Skeletal muscle tissue (tissue), 3 donors: ENCODE measurements at regions not wholly inside any gene's neighbourhood (a gene's known extent, or its start where the extent isn't known, plus 50 kb on each side); places are given as distances from the start of the nearest gene placed in this dataset.

Experiments used
- H3K27ac ChIP-seq: one replicate; pipeline ENCODE4 v1.7.0; 2013; ENCODE audit warnings: mild to moderate bottlenecking, low read depth, low read length, inconsistent platforms
- H3K27me3 ChIP-seq, 3 donors: one replicate each; pipeline ENCODE4 v1.7.0; 2013; ENCODE audit warnings: low read length in 3 of 3; ENCODE audit not compliant: control insufficient read depth in 3 of 3, insufficient read depth in 3 of 3
- H3K36me3 ChIP-seq, 3 donors: one replicate each; pipeline ENCODE4 v1.7.0; 2013; ENCODE audit warnings: low read length in 3 of 3; ENCODE audit not compliant: control insufficient read depth in 3 of 3, insufficient read depth in 3 of 3
- H3K4me1 ChIP-seq, 3 donors: one replicate each; pipeline ENCODE4 v1.7.0; 2013; ENCODE audit warnings: low read length in 3 of 3, mild to moderate bottlenecking in 3 of 3; ENCODE audit not compliant: control insufficient read depth in 3 of 3, insufficient read depth in 3 of 3
- H3K4me3 ChIP-seq, 3 donors: one replicate each; pipeline ENCODE4 v1.7.0; 2013; ENCODE audit warnings: low read length in 3 of 3
- H3K9ac ChIP-seq, 3 donors: one replicate each; pipeline ENCODE4 v1.7.0; 2013; ENCODE audit warnings: low read length in 3 of 3, mild to moderate bottlenecking in 3 of 3, moderate library complexity in 2 of 3, low read depth in 1 of 3
- H3K9me3 ChIP-seq, 3 donors: one replicate each; pipeline ENCODE4 v1.7.0; 2013; ENCODE audit warnings: low read length in 3 of 3; ENCODE audit not compliant: control insufficient read depth in 3 of 3
- donor health status: Osteomylitis.

- H3K9ac ChIP-seq = no peak overlapping the region
- no peaks in the 10 kb centered on the region for H3K36me3 ChIP-seq
- H3K4me3 ChIP-seq = no peak overlapping the region
- H3K4me1 ChIP-seq = no peaks in the 10 kb centered on the region
- no peaks in the 10 kb centered on the region for H3K27me3 ChIP-seq
- no peaks in the 10 kb centered on the region for H3K9me3 ChIP-seq
- no peak overlapping the region for H3K27ac ChIP-seq
Observed at GRCh38 chr9:79208791-79209396, 362.9 kb upstream of the TLE4 start.

GRCh38 chr9:79210541-79211243 lies 361.1 kb upstream of the TLE4 start:
- Histone ChIP-seq H3K9ac (no peak overlapping the region), H3K27ac (no peak overlapping the region), H3K4me3 (no peak overlapping the region), H3K36me3 (no peaks in the 10 kb centered on the region), H3K4me1 (no peaks in the 10 kb centered on the region), H3K27me3 (no peaks in the 10 kb centered on the region), H3K9me3 (no peaks in the 10 kb centered on the region)

GRCh38 chr9:79213417-79214125 lies 358.2 kb upstream of the TLE4 start:
- no peak overlapping the region for H3K27ac ChIP-seq
- H3K9me3 ChIP-seq = no peaks in the 10 kb centered on the region
- no peak overlapping the region for H3K9ac ChIP-seq
- no peaks in the 10 kb centered on the region for H3K4me1 ChIP-seq
- no peaks in the 10 kb centered on the region for H3K27me3 ChIP-seq
- no peak overlapping the region for H3K4me3 ChIP-seq
- no peaks in the 10 kb centered on the region for H3K36me3 ChIP-seq

GRCh38 chr9:79215821-79216220 lies 355.9 kb upstream of the TLE4 start:
- Histone ChIP-seq H3K4me3 (no peak overlapping the region), H3K9me3 (peaks cover 0 to 3% (median 0%) of the 10 kb centered on the region in 3 donors), H3K4me1 (no peaks in the 10 kb centered on the region), H3K27me3 (no peaks in the 10 kb centered on the region), H3K27ac (no peak overlapping the region), H3K9ac (no peak overlapping the region), H3K36me3 (no peaks in the 10 kb centered on the region)

GRCh38 chr9:79220251-79220650 lies 351.5 kb upstream of the TLE4 start:
- Histone ChIP-seq H3K4me1 (no peaks in the 10 kb centered on the region), H3K4me3 (no peak overlapping the region), H3K9ac (no peak overlapping the region), H3K9me3 (peaks cover 0 to 3% (median 0%) of the 10 kb centered on the region in 3 donors), H3K36me3 (no peaks in the 10 kb centered on the region), H3K27me3 (no peaks in the 10 kb centered on the region), H3K27ac (no peak overlapping the region)

GRCh38 chr9:79220666-79221065 lies 351.1 kb upstream of the TLE4 start:
- no peak overlapping the region for H3K9ac ChIP-seq
- H3K9me3 ChIP-seq = peaks cover 0 to 3% (median 0%) of the 10 kb centered on the region in 3 donors
- H3K4me3 ChIP-seq = no peak overlapping the region
- no peaks in the 10 kb centered on the region for H3K27me3 ChIP-seq
- H3K27ac ChIP-seq = no peak overlapping the region
- H3K36me3 ChIP-seq = no peaks in the 10 kb centered on the region
- H3K4me1 ChIP-seq = no peaks in the 10 kb centered on the region

- peaks cover 0 to 3% (median 0%) of the 10 kb centered on the region in 3 donors for H3K9me3 ChIP-seq
- H3K27ac ChIP-seq = no peak overlapping the region
- no peaks in the 10 kb centered on the region for H3K4me1 ChIP-seq
- H3K27me3 ChIP-seq = no peaks in the 10 kb centered on the region
- H3K4me3 ChIP-seq = no peak overlapping the region
- H3K36me3 ChIP-seq = no peaks in the 10 kb centered on the region
- no peak overlapping the region for H3K9ac ChIP-seq
Observed at GRCh38 chr9:79221084-79221483, 350.7 kb upstream of the TLE4 start.

GRCh38 chr9:79222483-79222882 lies 349.3 kb upstream of the TLE4 start:
- H3K27ac ChIP-seq = no peak overlapping the region
- no peaks in the 10 kb centered on the region for H3K36me3 ChIP-seq
- peaks cover 0 to 3% (median 0%) of the 10 kb centered on the region in 3 donors for H3K9me3 ChIP-seq
- no peak overlapping the region for H3K9ac ChIP-seq
- H3K4me3 ChIP-seq = no peak overlapping the region
- no peaks in the 10 kb centered on the region for H3K4me1 ChIP-seq
- no peaks in the 10 kb centered on the region for H3K27me3 ChIP-seq

GRCh38 chr9:79224672-79225433 lies 346.9 kb upstream of the TLE4 start:
- H3K36me3 ChIP-seq = no peaks in the 10 kb centered on the region
- H3K4me3 ChIP-seq = no peak overlapping the region
- peaks cover 0 to 3% (median 0%) of the 10 kb centered on the region in 3 donors for H3K9me3 ChIP-seq
- no peaks in the 10 kb centered on the region for H3K27me3 ChIP-seq
- H3K4me1 ChIP-seq = no peaks in the 10 kb centered on the region
- H3K9ac ChIP-seq = no peak overlapping the region
- H3K27ac ChIP-seq = no peak overlapping the region
